NT2/D1 (cell line): ENCODE measurements at regions not wholly inside any gene's neighbourhood (a gene's known extent, or its start where the extent isn't known, plus 50 kb on each side); places are given as distances from the start of the nearest gene placed in this dataset.
"Not testable (repeated sequence)": the region's sequence is repeated elsewhere in the genome, so short reads cannot be mapped to it uniquely, and the experiment has no call there.

Experiments used
- DNase-seq: peaks from one replicate; pipeline ENCODE4 v3.0.0-alpha.2; 2011; ENCODE audit warnings: low read depth, low spot score
- H3K27me3 ChIP-seq: 2 replicates; pipeline ENCODE4 v1.6.0; 2011; ENCODE audit warnings: mild to moderate bottlenecking; ENCODE audit not compliant: insufficient read length, insufficient read depth
- H3K36me3 ChIP-seq: 2 replicates; pipeline ENCODE4 v1.6.1; 2011; ENCODE audit warnings: mild to moderate bottlenecking, low read length, mixed read lengths; ENCODE audit not compliant: insufficient read depth, insufficient read length
- H3K4me1 ChIP-seq: 2 replicates; pipeline ENCODE4 v1.5.1; 2011; ENCODE audit not compliant: insufficient read depth, insufficient read length
- H3K4me3 ChIP-seq: 2 replicates; pipeline ENCODE4 v1.5.1; 2011; ENCODE audit warnings: low read depth; ENCODE audit not compliant: insufficient read length
- H3K9ac ChIP-seq: 2 replicates; pipeline ENCODE4 v1.6.0; 2011; ENCODE audit warnings: low read depth; ENCODE audit not compliant: insufficient read length
- H3K9me3 ChIP-seq: 2 replicates; pipeline ENCODE4 v1.5.1; 2011; ENCODE audit warnings: mild to moderate bottlenecking, low read length; ENCODE audit not compliant: insufficient read depth
- SUZ12 ChIP-seq: IDR thresholded peaks from 2 replicates; pipeline ENCODE4 v1.6.1; 2011; ENCODE audit not compliant: insufficient read length, insufficient read depth; ENCODE audit errors: extremely low read depth
- YY1 ChIP-seq: IDR thresholded peaks from 2 replicates; pipeline ENCODE4 v1.6.1; 2011; ENCODE audit not compliant: insufficient read length, insufficient read depth
- ZNF274 ChIP-seq: IDR thresholded peaks from 2 replicates; pipeline ENCODE4 v1.6.1; 2011; ENCODE audit warnings: mild to moderate bottlenecking, low read depth, low read length

DNA sequence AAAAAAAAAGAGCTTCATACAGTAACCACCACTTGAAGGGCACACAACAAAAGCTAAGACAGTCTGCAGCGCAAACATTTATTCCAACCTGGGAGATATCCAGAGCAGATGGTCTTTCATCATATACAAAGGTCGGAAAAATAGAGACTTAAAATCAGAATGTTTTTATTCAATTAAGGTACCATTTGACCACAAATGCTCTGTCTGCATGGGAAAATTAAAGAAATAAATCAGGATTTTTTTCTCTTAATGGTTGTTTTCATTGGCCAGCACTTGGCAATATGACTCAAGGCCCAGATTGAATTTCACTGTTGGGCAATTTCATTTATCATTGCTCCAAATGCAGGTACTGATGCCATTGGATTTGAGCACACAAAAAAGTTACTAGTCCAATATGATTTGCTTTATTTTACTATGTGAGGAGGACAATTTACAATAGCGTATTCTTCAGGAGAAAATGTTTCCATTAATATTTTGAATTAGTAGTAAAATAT is 145.9 kb upstream of the AGTR1 start:
- Histone ChIP-seq H3K36me3 (no peaks in the 10 kb centered on the region), H3K27me3 (no peaks in the 10 kb centered on the region), H3K4me3 (no peak overlapping the region), H3K9ac (no peak overlapping the region), H3K9me3 (no peaks in the 10 kb centered on the region), H3K4me1 (no peaks in the 10 kb centered on the region)
- no peak for DNase-seq
- TF ChIP-seq ZNF274 (no peak), YY1 (no peak), SUZ12 (no peak)

DNA sequence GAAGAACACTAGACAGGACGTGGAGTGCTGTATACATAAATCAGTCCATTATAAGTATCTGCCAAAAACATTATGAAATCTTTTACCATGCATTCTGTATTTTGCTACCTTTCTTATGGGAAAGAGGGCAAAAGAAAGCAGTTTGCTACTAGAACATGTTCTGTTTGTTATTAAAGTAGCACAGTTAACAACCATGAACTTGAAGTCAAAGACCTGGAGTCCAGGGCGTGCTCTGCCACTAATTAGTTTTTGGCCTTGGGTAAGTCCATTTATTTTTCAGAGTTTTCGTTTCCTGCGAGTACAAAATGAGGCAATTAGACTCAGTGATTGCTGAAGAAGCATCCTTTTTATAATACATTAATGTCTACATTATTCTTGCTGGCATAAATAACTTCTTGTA is 143.3 kb upstream of the AGTR1 start:
- Histone ChIP-seq H3K36me3 (no peaks in the 10 kb centered on the region), H3K9ac (no peak overlapping the region)
- TF ChIP-seq ZNF274, result no peak

GRCh38 chr3:148556664-148557063 is 141.0 kb upstream of the AGTR1 start:
- Histone ChIP-seq H3K27me3 (no peaks in the 10 kb centered on the region), H3K36me3 (no peaks in the 10 kb centered on the region), H3K9me3 (no peaks in the 10 kb centered on the region), H3K4me1 (no peaks in the 10 kb centered on the region), H3K4me3 (no peak overlapping the region), H3K9ac (no peak overlapping the region)
- DNase-seq, result no peak
- TF ChIP-seq SUZ12 (no peak), YY1 (no peak), ZNF274 (no peak)

More for the DNA sequence above, 143.3 kb upstream of the AGTR1 start:
- no peaks in the 10 kb centered on the region for H3K9me3 ChIP-seq
- H3K27me3 ChIP-seq, result no peaks in the 10 kb centered on the region
- no peaks in the 10 kb centered on the region for H3K4me1 ChIP-seq
- DNase-seq, result no peak
- H3K4me3 ChIP-seq, result no peak overlapping the region

DNA sequence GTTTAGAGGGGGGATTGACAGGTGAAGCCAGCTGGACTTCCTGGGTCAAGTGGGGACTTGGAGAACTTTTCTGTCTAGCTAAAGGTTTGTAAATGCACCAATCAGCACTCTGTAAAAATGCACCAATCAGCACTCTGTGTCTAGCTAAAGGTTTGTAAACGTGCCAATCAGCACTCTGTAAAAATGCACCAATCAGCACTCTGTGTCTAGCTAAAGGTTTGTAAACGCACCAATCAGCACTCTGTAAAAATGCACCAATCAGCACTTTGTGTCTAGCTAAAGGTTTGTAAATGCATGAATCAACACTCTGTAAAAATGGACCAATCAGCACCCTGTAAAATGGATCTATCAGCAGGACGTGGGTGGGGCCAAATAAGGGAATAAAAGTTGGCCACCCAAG is 120.1 kb upstream of the AGTR1 start:
- H3K4me1 ChIP-seq, H3K4me3 ChIP-seq, H3K9ac ChIP-seq, H3K36me3 ChIP-seq, DNase-seq, H3K27me3 ChIP-seq, H3K9me3 ChIP-seq: not testable (repeated sequence)

DNA sequence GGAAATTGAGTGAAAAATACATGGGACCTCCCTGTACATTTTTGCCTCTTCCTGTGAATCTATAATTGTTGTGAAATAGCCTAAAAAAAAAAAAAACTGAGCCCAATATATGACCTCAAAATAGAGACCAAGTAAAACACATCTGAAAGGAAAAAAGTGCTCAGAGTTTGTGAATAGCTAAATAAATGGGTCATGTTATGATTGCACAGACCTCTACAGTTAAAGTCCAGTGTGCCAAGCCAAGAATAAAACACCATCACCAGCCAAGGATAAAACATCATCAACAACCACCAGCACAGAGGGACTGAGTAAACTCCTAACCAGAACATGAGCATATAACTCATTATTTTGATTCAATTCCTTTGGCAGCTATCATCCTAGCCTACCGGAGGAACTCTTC is 115.6 kb upstream of the AGTR1 start:
- H3K9ac ChIP-seq, result no peak overlapping the region

DNA sequence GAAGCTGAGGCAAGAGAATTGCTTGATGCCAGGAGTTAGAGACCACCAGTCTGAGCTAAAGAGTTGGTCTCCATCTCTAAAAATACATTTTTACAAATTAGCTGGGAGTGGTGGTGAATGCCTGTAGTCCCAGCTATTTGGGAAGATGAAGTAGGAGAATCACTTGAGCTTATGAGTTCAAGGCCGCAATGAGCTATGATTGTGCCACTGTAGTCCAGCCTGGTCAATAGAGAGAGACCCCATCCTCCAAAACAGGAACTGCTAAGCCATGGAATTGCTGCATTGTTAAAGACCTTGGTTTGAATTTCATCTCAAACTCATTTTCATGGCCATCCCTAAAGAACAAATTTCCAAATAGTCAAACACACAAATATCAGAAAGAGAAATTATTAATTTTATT is 113.9 kb upstream of the AGTR1 start:
- no peaks in the 10 kb centered on the region for H3K4me1 ChIP-seq
- DNase-seq, result no peak
- no peak overlapping the region for H3K4me3 ChIP-seq
- H3K36me3 ChIP-seq, result no peaks in the 10 kb centered on the region
- H3K9me3 ChIP-seq, result no peaks in the 10 kb centered on the region
- no peaks in the 10 kb centered on the region for H3K27me3 ChIP-seq
- no peak for TF ChIP-seq ZNF274
- no peak for TF ChIP-seq YY1
- no peak for TF ChIP-seq SUZ12
- H3K9ac ChIP-seq, result no peak overlapping the region

More for the DNA sequence above, 115.6 kb upstream of the AGTR1 start:
- H3K27me3 ChIP-seq, result no peaks in the 10 kb centered on the region
- H3K9me3 ChIP-seq, result no peaks in the 10 kb centered on the region
- DNase-seq, result no peak
- H3K4me1 ChIP-seq, result no peaks in the 10 kb centered on the region
- TF ChIP-seq SUZ12 (no peak), YY1 (no peak), ZNF274 (no peak)
- no peak overlapping the region for H3K4me3 ChIP-seq
- no peaks in the 10 kb centered on the region for H3K36me3 ChIP-seq

DNA sequence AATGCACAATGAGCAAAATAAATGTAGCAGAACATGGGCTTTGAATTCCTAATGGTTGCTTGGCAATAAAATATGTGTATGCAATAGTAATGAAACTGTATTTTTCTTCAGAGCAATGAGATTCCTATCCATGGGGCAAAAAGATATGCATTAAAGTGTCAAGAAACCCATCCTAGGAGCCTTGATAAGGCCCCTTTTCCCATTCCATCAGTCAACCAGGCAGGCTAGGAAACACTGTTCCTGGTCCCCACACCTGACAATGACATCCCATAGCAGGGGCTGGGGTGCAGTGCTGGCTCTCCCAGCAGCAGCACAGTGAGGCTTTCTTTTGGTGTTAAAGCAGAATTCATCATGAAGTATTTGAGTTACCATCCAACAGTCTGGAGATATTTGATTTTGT is 113.3 kb upstream of the AGTR1 start:
- no peaks in the 10 kb centered on the region for H3K9me3 ChIP-seq
- H3K4me1 ChIP-seq, result no peaks in the 10 kb centered on the region
- no peak overlapping the region for H3K9ac ChIP-seq
- no peak for DNase-seq
- TF ChIP-seq SUZ12, result no peak
- TF ChIP-seq ZNF274, result no peak
- no peak for TF ChIP-seq YY1
- H3K4me3 ChIP-seq, result no peak overlapping the region
- no peaks in the 10 kb centered on the region for H3K27me3 ChIP-seq
- H3K36me3 ChIP-seq, result no peaks in the 10 kb centered on the region

DNA sequence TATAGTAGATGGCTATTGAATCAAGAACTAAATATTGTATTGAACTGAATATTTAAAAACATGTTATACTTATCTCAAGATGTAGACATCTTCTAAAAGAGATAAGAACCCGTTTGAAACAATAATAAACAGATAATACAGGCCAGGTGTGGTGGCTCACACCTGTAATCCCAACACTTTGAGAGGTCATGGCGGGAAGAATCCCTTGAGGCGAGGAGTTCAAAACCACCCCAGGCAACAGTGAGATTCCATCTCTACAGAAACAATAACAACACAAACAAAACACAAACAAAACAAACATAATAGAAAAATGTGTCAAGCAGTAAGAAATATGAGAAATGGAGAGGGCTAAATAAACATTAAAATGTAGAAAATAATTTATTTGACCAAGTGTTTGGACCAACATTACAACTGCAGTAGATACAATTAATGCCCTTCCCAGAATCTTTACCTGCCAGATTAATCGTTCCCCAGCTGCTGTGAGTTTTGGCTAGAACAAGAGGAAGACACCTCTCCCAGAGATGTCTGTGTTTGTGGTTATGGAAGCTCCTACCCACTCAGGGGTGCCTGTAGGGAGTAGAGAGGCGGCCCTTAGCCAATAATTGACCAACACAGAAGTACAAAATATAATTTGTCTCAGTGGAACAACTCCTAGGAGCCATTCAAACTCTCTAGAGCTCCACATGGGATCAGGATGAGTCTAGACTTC is 111.9 kb upstream of the AGTR1 start:
- no peaks in the 10 kb centered on the region for H3K27me3 ChIP-seq
- no peak overlapping the region for H3K9ac ChIP-seq
- no peak overlapping the region for H3K4me3 ChIP-seq
- H3K36me3 ChIP-seq, result no peaks in the 10 kb centered on the region
- no peaks in the 10 kb centered on the region for H3K9me3 ChIP-seq
- TF ChIP-seq ZNF274 (no peak), SUZ12 (no peak), YY1 (no peak)
- H3K4me1 ChIP-seq, result no peaks in the 10 kb centered on the region
- DNase-seq, result no peak
